ENCODE measurements at regions not wholly inside any gene's neighbourhood (a gene's known extent, or its start where the extent isn't known, plus 50 kb on each side); places are given as distances from the start of the nearest gene placed in this dataset.

- FAIRE-seq (no peak), DNase-seq (ENCODE audit: low spot score) (no peak), ATAC-seq (no peak)
- Histone ChIP-seq H3K27ac (ENCODE audit: extremely low read length, insufficient read depth, low read length) (no peak overlapping the region), H3K9ac (ENCODE audit: insufficient read depth, low read depth, low read length) (no peak overlapping the region), H3K4me2 (ENCODE audit: low read depth, low read length) (peak overlapping the region; percentile 18; the same call in 1 of the 2 replicates), H3K36me3 (replicated peaks in 1 of 2; ENCODE audit: control insufficient read depth in 1 of 2, insufficient read depth in 2 of 2, low read length in 2 of 2) (no peaks in the 10 kb centered on the region), H3K79me2 (ENCODE audit: insufficient read depth, low read length) (no peaks in the 10 kb centered on the region), H2AFZ (ENCODE audit: low read length) (peak overlapping the region; percentile 66), H3K4me1 (ENCODE audit: insufficient read depth, low read length) (peaks cover 17% of the 10 kb centered on the region), H3K4me3 (replicated peaks in 1 of 3; ENCODE audit: insufficient read depth in 1 of 3, low read depth in 2 of 3, low read length in 3 of 3) (no peak overlapping the region), H4K20me1 (ENCODE audit: insufficient read depth, low read length) (no peaks in the 10 kb centered on the region), H3K9me3 (ENCODE audit: low read length) (no peaks in the 10 kb centered on the region), H3K27me3 (ENCODE audit: control insufficient read depth in 1 of 2, insufficient read depth in 2 of 2, low read length in 2 of 2) (no peaks in the 10 kb centered on the region)
- intact Hi-C loops (cut with micrococcal nuclease; ENCODE audit: unreplicated experiment) (no loop called here), in situ Hi-C loops (cut with HindIII; ENCODE audit: extremely low pct_ligation_motif_present, low pct_unique_long_range_greater_than_20kb) (no loop called here)
- ChIA-PET CTCF (ENCODE audit: low intra/inter-chr PET ratio, low total read pairs) (no interaction called here), POLR2A (no interaction called here)
- no TSS peak for BruUV-seq (replicated peaks)
- WGBS (ENCODE audit: low lambda C conversion rate): 27% methylated on average over 4 of the region's 4 CpGs
- TF ChIP-seq ZFAT (CRISPR knock-in tag; conservative IDR thresholded peaks at IDR 0.05) (no peak), ZNF652 (CRISPR knock-in tag; IDR thresholded peaks at IDR 0.05; ENCODE audit: borderline replicate concordance, low read depth) (peak; percentile 80), HIVEP1 (CRISPR knock-in tag; IDR thresholded peaks at IDR 0.05) (no peak), ZNF615 (CRISPR knock-in tag; IDR thresholded peaks at IDR 0.05; ENCODE audit: borderline replicate concordance) (no peak)
These were observed 123.5 kb upstream of the TBL1XR1 start for GRCh38 chr3:177320765-177321247.

GRCh38 chr3:177321819-177322218 lies 124.5 kb upstream of the TBL1XR1 start:
- H3K4me2 ChIP-seq (ENCODE audit: low read depth, low read length): no peak overlapping the region
- H2AFZ ChIP-seq (ENCODE audit: low read length): no peak overlapping the region
- POLR2A ChIA-PET: no interaction called here
- H3K36me3 ChIP-seq (replicated peaks in 1 of 2; ENCODE audit: control insufficient read depth in 1 of 2, insufficient read depth in 2 of 2, low read length in 2 of 2): no peaks in the 10 kb centered on the region
- no peak overlapping the region for H3K4me3 ChIP-seq (replicated peaks in 1 of 3; ENCODE audit: insufficient read depth in 1 of 3, low read depth in 2 of 3, low read length in 3 of 3)
- no peaks in the 10 kb centered on the region for H3K9me3 ChIP-seq (ENCODE audit: low read length)
- DNase-seq (ENCODE audit: low spot score): no peak
- no peak overlapping the region for H3K27ac ChIP-seq (ENCODE audit: extremely low read length, insufficient read depth, low read length)
- FAIRE-seq: no peak
- in situ Hi-C loops (cut with HindIII; ENCODE audit: extremely low pct_ligation_motif_present, low pct_unique_long_range_greater_than_20kb): no loop called here
- WGBS (ENCODE audit: low lambda C conversion rate): 90% methylated on average over 6 of the region's 6 CpGs
- H3K79me2 ChIP-seq (ENCODE audit: insufficient read depth, low read length): no peaks in the 10 kb centered on the region
- peaks cover 17% of the 10 kb centered on the region for H3K4me1 ChIP-seq (ENCODE audit: insufficient read depth, low read length)
- no peak overlapping the region for H3K9ac ChIP-seq (ENCODE audit: insufficient read depth, low read depth, low read length)
- no peaks in the 10 kb centered on the region for H3K27me3 ChIP-seq (ENCODE audit: control insufficient read depth in 1 of 2, insufficient read depth in 2 of 2, low read length in 2 of 2)
- ATAC-seq: no peak
- CTCF ChIA-PET (ENCODE audit: low intra/inter-chr PET ratio, low total read pairs): no interaction called here
- intact Hi-C loops (cut with micrococcal nuclease; ENCODE audit: unreplicated experiment): no loop called here
- H4K20me1 ChIP-seq (ENCODE audit: insufficient read depth, low read length): no peaks in the 10 kb centered on the region
- no TSS peak for BruUV-seq (replicated peaks)
- TF ChIP-seq ZNF558 (CRISPR knock-in tag; IDR thresholded peaks at IDR 0.05; ENCODE audit: borderline replicate concordance) (no peak), MED1 (CRISPR knock-in tag; IDR thresholded peaks at IDR 0.05) (no peak), ZNF280B (CRISPR knock-in tag; IDR thresholded peaks at IDR 0.05; ENCODE audit: borderline replicate concordance) (no peak), THAP7 (CRISPR knock-in tag; IDR thresholded peaks at IDR 0.05) (no peak), NFE2L2 (IDR thresholded peaks at IDR 0.05; ENCODE audit: low read length) (no peak), ZKSCAN5 (CRISPR knock-in tag; IDR thresholded peaks at IDR 0.05) (no peak), ZNF7 (CRISPR knock-in tag; IDR thresholded peaks at IDR 0.05) (no peak), ZXDC (CRISPR knock-in tag; IDR thresholded peaks at IDR 0.05) (no peak), CERS6 (CRISPR knock-in tag; IDR thresholded peaks at IDR 0.05) (no peak)
